H9 (cell line): ENCODE measurements at regions not wholly inside any gene's neighbourhood (a gene's known extent, or its start where the extent isn't known, plus 50 kb on each side); places are given as distances from the start of the nearest gene placed in this dataset.

Source experiments
- DNase-seq: peaks from one replicate; pipeline ENCODE4 v3.0.0-alpha.2; 2017
- H2AFZ ChIP-seq: one replicate; pipeline ENCODE4 v1.6.1; 2013; ENCODE audit warnings: mild to moderate bottlenecking, low read length, control low read depth, moderate library complexity
- H2AK5ac ChIP-seq: 2 replicates; pipeline ENCODE4 v1.6.1; 2013; ENCODE audit warnings: low read length, control low read depth, mixed read lengths; ENCODE audit not compliant: insufficient read length
- H2BK120ac ChIP-seq: one replicate; pipeline ENCODE4 v1.6.1; 2013; ENCODE audit warnings: low read depth, mild to moderate bottlenecking, low read length, control low read depth, inconsistent platforms; ENCODE audit not compliant: poor library complexity, severe bottlenecking
- H2BK12ac ChIP-seq: 2 replicates; pipeline ENCODE4 v1.6.1; 2013; ENCODE audit warnings: low read length, control low read depth, mixed read lengths, low read depth; ENCODE audit not compliant: insufficient read length
- H2BK15ac ChIP-seq: 2 replicates; pipeline ENCODE4 v1.6.1; 2013; ENCODE audit warnings: low read depth, low read length, control low read depth
- H2BK20ac ChIP-seq: one replicate; pipeline ENCODE4 v1.6.1; 2013; ENCODE audit warnings: low read depth, mild to moderate bottlenecking, low read length, control low read depth, inconsistent platforms; ENCODE audit not compliant: poor library complexity, severe bottlenecking
- H2BK5ac ChIP-seq: 2 replicates; pipeline ENCODE4 v1.6.1; 2013; ENCODE audit warnings: low read length, control low read depth, mixed read lengths; ENCODE audit not compliant: insufficient read length
- H3K14ac ChIP-seq: 2 replicates; pipeline ENCODE4 v1.6.1; 2013; ENCODE audit warnings: low read length, control low read depth; ENCODE audit not compliant: insufficient read depth
- H3K18ac ChIP-seq: 2 replicates; pipeline ENCODE4 v1.6.1; 2013; ENCODE audit warnings: low read depth, mild to moderate bottlenecking, mixed read lengths, low read length, control low read depth; ENCODE audit not compliant: insufficient read length
- H3K23ac ChIP-seq: 2 replicates; pipeline ENCODE4 v1.6.1; 2013; ENCODE audit warnings: low read length, control low read depth, mixed read lengths, low read depth; ENCODE audit not compliant: insufficient read length
- H3K23me2 ChIP-seq: 2 replicates; pipeline ENCODE4 v1.6.1; 2013; ENCODE audit warnings: low read depth, mild to moderate bottlenecking, mixed read lengths, low read length, control low read depth; ENCODE audit not compliant: insufficient read length, poor library complexity, severe bottlenecking
- H3K27ac ChIP-seq: 2 replicates; pipeline ENCODE4 v1.5.1; 2013; ENCODE audit warnings: low read length, control low read depth, mixed read lengths, low read depth; ENCODE audit not compliant: insufficient read length
- H3K27me3 ChIP-seq: 2 replicates; pipeline ENCODE4 v1.6.1; 2013; ENCODE audit warnings: low read length, control low read depth, inconsistent platforms; ENCODE audit not compliant: insufficient read depth
- H3K4ac ChIP-seq: 2 replicates; pipeline ENCODE4 v1.6.1; 2013; ENCODE audit warnings: low read depth, mild to moderate bottlenecking, control low read depth, inconsistent platforms, low read length, moderate library complexity
- H3K4me1 ChIP-seq: 2 replicates; pipeline ENCODE4 v1.6.1; 2013; ENCODE audit warnings: low read length, control low read depth, inconsistent platforms; ENCODE audit not compliant: insufficient read depth
- H3K4me2 ChIP-seq: 2 replicates; pipeline ENCODE4 v1.6.1; 2013; ENCODE audit warnings: low read length, control low read depth, mixed read lengths; ENCODE audit not compliant: insufficient read length, insufficient read depth
- H3K56ac ChIP-seq: 2 replicates; pipeline ENCODE4 v1.6.1; 2013; ENCODE audit warnings: low read depth, mild to moderate bottlenecking, mixed read lengths, low read length, control low read depth; ENCODE audit not compliant: insufficient read length
- H3K79me1 ChIP-seq: 2 replicates; pipeline ENCODE4 v1.6.1; 2013; ENCODE audit warnings: low read depth, mild to moderate bottlenecking, moderate library complexity, low read length, control low read depth, inconsistent platforms; ENCODE audit not compliant: insufficient read depth, poor library complexity, severe bottlenecking
- H3K79me2 ChIP-seq: 2 replicates; pipeline ENCODE4 v1.6.1; 2013; ENCODE audit warnings: low read length, control low read depth, inconsistent platforms; ENCODE audit not compliant: insufficient read depth
- H3K9ac ChIP-seq: 2 replicates; pipeline ENCODE4 v1.6.1; 2013; ENCODE audit warnings: low read length, control low read depth, mixed read lengths; ENCODE audit not compliant: insufficient read length; ENCODE audit errors: extremely low read depth
- H3K9me3 ChIP-seq: one replicate; pipeline ENCODE4 v1.6.1; 2013; ENCODE audit warnings: low read depth, low read length, inconsistent platforms; ENCODE audit not compliant: control insufficient read depth
- H3T11ph ChIP-seq: one replicate; pipeline ENCODE4 v1.6.1; 2013; ENCODE audit warnings: mild to moderate bottlenecking, low read length, control low read depth, inconsistent platforms
- H4K20me1 ChIP-seq: one replicate; pipeline ENCODE4 v1.6.1; 2013; ENCODE audit not compliant: control insufficient read depth, insufficient read length, insufficient read depth
- H4K5ac ChIP-seq: 2 replicates; pipeline ENCODE4 v1.6.1; 2013; ENCODE audit warnings: low read depth, mild to moderate bottlenecking, mixed read lengths, low read length, control low read depth; ENCODE audit not compliant: insufficient read length
- H4K8ac ChIP-seq: replicated peaks from 2 replicates; pipeline ENCODE4 v1.6.1; 2013; ENCODE audit warnings: low read length, control low read depth, mixed read lengths, low read depth; ENCODE audit not compliant: insufficient read length
- H4K91ac ChIP-seq: 2 replicates; pipeline ENCODE4 v1.6.1; 2013; ENCODE audit warnings: low read depth, mild to moderate bottlenecking, moderate library complexity, mixed read lengths, low read length, control low read depth; ENCODE audit not compliant: insufficient read length
- H3K27ac Mint-ChIP-seq, 3 experiments: 2 replicates in 2 of 3; 3 replicates in 1 of 3; pipeline ENCODE4 v1.8.0; 2020 to 2021; ENCODE audit warnings: mixed read lengths in 3 of 3, mild to moderate bottlenecking in 1 of 3, moderate library complexity in 1 of 3
- H3K27me3 Mint-ChIP-seq: 2 replicates; pipeline ENCODE4 v1.8.0; 2021; ENCODE audit warnings: low read depth, mild to moderate bottlenecking, moderate library complexity, mixed read lengths
- H3K36me3 Mint-ChIP-seq, 3 experiments: 2 replicates in 2 of 3; 3 replicates in 1 of 3; pipeline ENCODE4 v1.8.0; 2020 to 2021; ENCODE audit warnings: low read depth in 3 of 3, mixed read lengths in 3 of 3; ENCODE audit not compliant: insufficient read depth in 1 of 3
- H3K4me1 Mint-ChIP-seq, 2 experiments: 2 replicates each; pipeline ENCODE4 v1.8.0; 2020; ENCODE audit warnings: mixed read lengths in 2 of 2
- H3K4me3 Mint-ChIP-seq, 2 experiments: 2 replicates in 1 of 2; 3 replicates in 1 of 2; pipeline ENCODE4 v1.8.0; 2020 to 2021; ENCODE audit warnings: mild to moderate bottlenecking in 2 of 2, mixed read lengths in 2 of 2, moderate library complexity in 1 of 2
- H3K9me3 Mint-ChIP-seq, 2 experiments: 2 replicates in 1 of 2; 3 replicates in 1 of 2; pipeline ENCODE4 v1.8.0; 2020; ENCODE audit warnings: mild to moderate bottlenecking in 2 of 2, mixed read lengths in 2 of 2, moderate library complexity in 1 of 2
- WGBS: extraction: QIAGEN DNeasy Blood & Tissue Kit; methylation state at CpG from one replicate; pipeline ENCODE4 v1.1.7; 2013; ENCODE audit warnings: missing lambda C conversion rate, low lambda C conversion rate, mixed read lengths; ENCODE audit not compliant: insufficient read length; ENCODE audit errors: extremely low coverage; 5-methylcytosine and 5-hydroxymethylcytosine counted together
- TF ChIP-seq, protein P1 (sequence below): fragments of 200-600 bp; sonication (generic); conservative IDR thresholded peaks from 3 replicates; pipeline ENCODE4 v1.8.0; 2021; ENCODE audit warnings: antibody characterized with exemption, mild to moderate bottlenecking

DNA sequence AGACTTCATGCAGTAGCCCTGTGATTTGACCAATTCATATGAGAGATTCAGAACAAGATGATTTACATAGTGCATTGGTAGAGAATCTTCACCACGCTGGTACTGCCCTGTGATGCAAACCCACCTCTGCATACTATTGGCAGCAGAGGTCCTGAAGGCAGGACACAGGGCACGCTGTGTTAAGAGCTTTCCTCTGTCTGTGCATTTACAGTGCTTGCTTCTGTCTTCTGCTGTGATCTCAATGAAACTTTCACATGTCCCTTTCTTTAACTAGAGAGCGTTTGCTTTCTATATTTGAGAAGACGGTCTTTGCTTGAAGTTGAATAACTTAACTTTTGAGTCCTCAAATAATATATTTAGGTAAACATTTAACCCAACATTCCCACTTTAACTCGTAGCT, 219.0 kb upstream of the SPRY2 start:
- Histone ChIP-seq H3K18ac (no peak overlapping the region), H2AFZ (no peak overlapping the region), H2BK120ac (no peak overlapping the region), H3K9ac (no peak overlapping the region), H2BK20ac (no peak overlapping the region), H3K4me2 (no peak overlapping the region), H3K79me1 (no peaks in the 10 kb centered on the region), H3K23ac (no peak overlapping the region), H3K9me3 (no peaks in the 10 kb centered on the region), H3K14ac (no peak overlapping the region), H2BK12ac (no peak overlapping the region), H2AK5ac (no peak overlapping the region), H3K23me2 (no peaks in the 10 kb centered on the region), H3T11ph (no peak overlapping the region), H3K4me1 (peaks cover 1% of the 10 kb centered on the region; the same call in 1 of the 2 replicates), H2BK15ac (no peak overlapping the region), H3K56ac (no peak overlapping the region), H3K79me2 (no peaks in the 10 kb centered on the region), H4K5ac (no peak overlapping the region), H3K27ac (no peak overlapping the region), H4K20me1 (no peaks in the 10 kb centered on the region), H4K8ac (no peak overlapping the region), H3K27me3 (no peaks in the 10 kb centered on the region), H3K4ac (no peak overlapping the region), H4K91ac (no peak overlapping the region), H2BK5ac (no peak overlapping the region)
- H3K9me3 Mint-ChIP-seq: peaks cover 0 to 6% of the 10 kb centered on the region in 2 experiments; a peak in 2 of 5 replicates
- H3K4me3 Mint-ChIP-seq: no peak overlapping the region
- TF ChIP-seq, protein P1, sequence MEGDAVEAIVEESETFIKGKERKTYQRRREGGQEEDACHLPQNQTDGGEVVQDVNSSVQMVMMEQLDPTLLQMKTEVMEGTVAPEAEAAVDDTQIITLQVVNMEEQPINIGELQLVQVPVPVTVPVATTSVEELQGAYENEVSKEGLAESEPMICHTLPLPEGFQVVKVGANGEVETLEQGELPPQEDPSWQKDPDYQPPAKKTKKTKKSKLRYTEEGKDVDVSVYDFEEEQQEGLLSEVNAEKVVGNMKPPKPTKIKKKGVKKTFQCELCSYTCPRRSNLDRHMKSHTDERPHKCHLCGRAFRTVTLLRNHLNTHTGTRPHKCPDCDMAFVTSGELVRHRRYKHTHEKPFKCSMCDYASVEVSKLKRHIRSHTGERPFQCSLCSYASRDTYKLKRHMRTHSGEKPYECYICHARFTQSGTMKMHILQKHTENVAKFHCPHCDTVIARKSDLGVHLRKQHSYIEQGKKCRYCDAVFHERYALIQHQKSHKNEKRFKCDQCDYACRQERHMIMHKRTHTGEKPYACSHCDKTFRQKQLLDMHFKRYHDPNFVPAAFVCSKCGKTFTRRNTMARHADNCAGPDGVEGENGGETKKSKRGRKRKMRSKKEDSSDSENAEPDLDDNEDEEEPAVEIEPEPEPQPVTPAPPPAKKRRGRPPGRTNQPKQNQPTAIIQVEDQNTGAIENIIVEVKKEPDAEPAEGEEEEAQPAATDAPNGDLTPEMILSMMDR: no peak
- WGBS: no CpG with 5 or more reads among the region's 5 CpGs
- peaks cover 0 to 5% (median 0%) of the 10 kb centered on the region in 3 experiments; a peak in 2 of 7 replicates for H3K36me3 Mint-ChIP-seq
- no peaks in the 10 kb centered on the region for H3K27me3 Mint-ChIP-seq
- H3K27ac Mint-ChIP-seq: no peak overlapping the region
- DNase-seq: no peak
- peaks cover 4 to 6% of the 10 kb centered on the region in 2 experiments for H3K4me1 Mint-ChIP-seq
